ENCODE measurements at regions not wholly inside any gene's neighbourhood (a gene's known extent, or its start where the extent isn't known, plus 50 kb on each side); places are given as distances from the start of the nearest gene placed in this dataset.

DNA sequence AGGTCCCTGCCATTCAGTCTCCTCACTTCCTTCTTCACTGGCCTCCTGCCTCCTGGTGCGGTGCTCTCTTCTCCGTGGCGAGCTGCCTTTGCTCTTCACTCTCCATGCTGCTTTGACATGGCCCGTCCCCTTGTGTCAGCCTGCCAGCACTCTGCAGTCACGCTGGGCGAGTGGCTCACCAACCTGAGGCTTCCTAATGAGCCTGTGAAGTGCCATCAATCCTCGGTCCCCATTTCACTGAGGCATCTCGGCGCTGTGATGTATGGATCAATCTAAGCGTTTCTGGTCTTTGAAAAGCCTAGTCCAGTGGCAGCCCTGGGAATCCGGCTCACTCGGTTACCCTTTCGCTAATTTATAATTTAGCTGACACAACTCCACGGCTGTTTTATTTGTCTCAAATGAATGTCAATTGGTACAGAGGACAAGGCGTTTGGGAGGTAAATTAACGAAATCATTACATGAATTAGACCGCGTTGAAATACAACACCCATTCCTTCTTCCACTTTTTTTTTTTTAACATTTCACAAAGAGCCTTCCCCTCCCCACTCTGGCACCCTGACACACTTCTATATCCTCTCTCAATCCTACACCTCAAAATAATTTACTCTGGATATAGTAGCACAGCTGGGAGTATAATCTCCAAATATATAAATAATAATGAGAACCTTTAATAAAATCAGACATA lies 610.7 kb downstream of the TMEM114 start:
- no peak for TF ChIP-seq MAFK (IDR thresholded peaks at IDR 0.05; ENCODE audit: low read depth, low read length)
- no peak for TF ChIP-seq POLR2A (IDR thresholded peaks at IDR 0.05; ENCODE audit: control extremely low read depth in 1 of 2, low read depth in 2 of 2, low read length in 2 of 2)
- no peak for TF ChIP-seq CTCF (IDR thresholded peaks at IDR 0.05; ENCODE audit: control extremely low read depth in 1 of 3, insufficient read depth in 1 of 3, low read depth in 1 of 3, low read length in 3 of 3)
- TF ChIP-seq FOSL1 (IDR thresholded peaks at IDR 0.05; ENCODE audit: insufficient read depth, low read depth, low read length) = no peak
- TF ChIP-seq SUZ12 (IDR thresholded peaks at IDR 0.05; ENCODE audit: low read length) = no peak
- TF ChIP-seq ZNF274 (IDR thresholded peaks at IDR 0.05; ENCODE audit: borderline replicate concordance, extremely low read depth, low read length) = no peak
- no peak for TF ChIP-seq KDM1A (IDR thresholded peaks at IDR 0.05; ENCODE audit: borderline replicate concordance, low read length)
- TF ChIP-seq RFX5 (IDR thresholded peaks at IDR 0.05; ENCODE audit: borderline replicate concordance, low read depth, low read length) = no peak
- TF ChIP-seq NANOG (IDR thresholded peaks at IDR 0.05; ENCODE audit: insufficient read depth, low read depth, low read length, poor library complexity, severe bottlenecking) = no peak
- no peak for TF ChIP-seq POLR2AphosphoS5 (IDR thresholded peaks at IDR 0.05; ENCODE audit: low read depth, low read length)
- TF ChIP-seq ASH2L (IDR thresholded peaks at IDR 0.05; ENCODE audit: low read length) = no peak
- TF ChIP-seq ATF3 (IDR thresholded peaks at IDR 0.05; ENCODE audit: insufficient read depth, low read depth, low read length) = no peak
- TF ChIP-seq NRF1 (IDR thresholded peaks at IDR 0.05; ENCODE audit: low read depth, low read length) = no peak
- TF ChIP-seq EZH2 (IDR thresholded peaks at IDR 0.05; ENCODE audit: low read depth, low read length, severe bottlenecking) = no peak
